Small intestine (tissue), 7 donors: ENCODE measurements at regions not wholly inside any gene's neighbourhood (a gene's known extent, or its start where the extent isn't known, plus 50 kb on each side); places are given as distances from the start of the nearest gene placed in this dataset.

Source experiments
- DNase-seq, 2 donors: peaks; one replicate each; pipeline versions ENCODE4 v3.0.0 to v3.0.0-alpha.2; 2013
- FAIRE-seq: peaks from 2 replicates; lab custom pipeline; 2012; peaks lifted over from hg19 to GRCh38; lab: Jason Lieb, UNC
- H3K27ac ChIP-seq, 3 donors: one replicate each; pipeline ENCODE4 v1.5.1; 2013; ENCODE audit warnings: low read length in 2 of 3, mild to moderate bottlenecking in 2 of 3, control low read depth in 1 of 3, inconsistent platforms in 1 of 3, low read depth in 1 of 3, moderate library complexity in 1 of 3
- H3K27me3 ChIP-seq, 3 donors: one replicate each; pipeline ENCODE4 v1.6.1; 2013; ENCODE audit warnings: low read length in 3 of 3, inconsistent platforms in 1 of 3; ENCODE audit not compliant: control insufficient read depth in 3 of 3, insufficient read depth in 3 of 3
- H3K36me3 ChIP-seq, 3 donors: one replicate each; pipeline ENCODE4 v1.6.1; 2013; ENCODE audit warnings: low read length in 3 of 3, inconsistent platforms in 1 of 3, low read depth in 1 of 3, mild to moderate bottlenecking in 1 of 3, moderate library complexity in 1 of 3; ENCODE audit not compliant: control insufficient read depth in 3 of 3, insufficient read depth in 2 of 3
- H3K4me1 ChIP-seq, 3 donors: one replicate each; pipeline ENCODE4 v1.6.1; 2013; ENCODE audit warnings: low read length in 2 of 3, inconsistent platforms in 1 of 3, low read depth in 1 of 3, mild to moderate bottlenecking in 1 of 3, moderate library complexity in 1 of 3; ENCODE audit not compliant: control insufficient read depth in 3 of 3, insufficient read depth in 2 of 3
- H3K4me3 ChIP-seq, 3 donors: one replicate each; pipeline ENCODE4 v1.5.1; 2013; ENCODE audit warnings: low read length in 3 of 3, control low read depth in 1 of 3, inconsistent platforms in 1 of 3, low read depth in 1 of 3, mild to moderate bottlenecking in 1 of 3, moderate library complexity in 1 of 3
- H3K9me3 ChIP-seq, 2 donors: one replicate each; pipeline ENCODE4 v1.6.1; 2013; ENCODE audit warnings: low read depth in 1 of 2, low read length in 1 of 2; ENCODE audit not compliant: control insufficient read depth in 2 of 2, insufficient read depth in 1 of 2
- WGBS, 3 donors: extraction: QIAGEN DNeasy Blood & Tissue Kit; methylation state at CpG; one replicate each; pipeline ENCODE4 v1.1.7; 2013; 5-methylcytosine and 5-hydroxymethylcytosine counted together
- donor health status: healthy with polysubstance abuse.
- donor health status: control.
- donor health status: control.
- donor health status: Bipolar disorder and iron deficiency.
- donor health status: healthy.

GRCh38 chr21:16504281-16504680 lies 774.5 kb downstream of the USP25 start:
- 57 to 61% (median 60%) methylated on average over 2 of the region's 2 CpGs for WGBS, 3 donors

GRCh38 chr21:16504766-16505165 lies 775.0 kb downstream of the USP25 start:
- Histone ChIP-seq H3K27me3 (no peaks in the 10 kb centered on the region), H3K4me1 (no peaks in the 10 kb centered on the region), H3K36me3 (no peaks in the 10 kb centered on the region), H3K27ac (no peak overlapping the region), H3K4me3 (no peak overlapping the region), H3K9me3 (no peaks in the 10 kb centered on the region)
- DNase-seq: no peak
- no peak for FAIRE-seq

More at GRCh38 chr21:16504281-16504680, 774.5 kb downstream of the USP25 start:
- no peaks in the 10 kb centered on the region for H3K9me3 ChIP-seq
- no peaks in the 10 kb centered on the region for H3K4me1 ChIP-seq
- DNase-seq (no peak), FAIRE-seq (no peak)
- no peaks in the 10 kb centered on the region for H3K27me3 ChIP-seq
- no peak overlapping the region for H3K27ac ChIP-seq
- H3K36me3 ChIP-seq: no peaks in the 10 kb centered on the region
- no peak overlapping the region for H3K4me3 ChIP-seq

GRCh38 chr21:16509476-16509875 lies 779.7 kb downstream of the USP25 start:
- H3K36me3 ChIP-seq: no peaks in the 10 kb centered on the region
- H3K9me3 ChIP-seq: no peaks in the 10 kb centered on the region
- H3K27me3 ChIP-seq: no peaks in the 10 kb centered on the region
- DNase-seq (no peak), FAIRE-seq (no peak)
- WGBS, 3 donors: 76 to 79% (median 77%) methylated on average over 3 of the region's 3 CpGs
- no peak overlapping the region for H3K27ac ChIP-seq
- no peak overlapping the region for H3K4me3 ChIP-seq
- no peaks in the 10 kb centered on the region for H3K4me1 ChIP-seq

- WGBS, 3 donors: 91 to 94% (median 92%) methylated on average over 2 of the region's 2 CpGs
- DNase-seq (no peak), FAIRE-seq (no peak)
- Histone ChIP-seq H3K27ac (no peak overlapping the region), H3K4me1 (no peaks in the 10 kb centered on the region), H3K9me3 (no peaks in the 10 kb centered on the region), H3K27me3 (no peaks in the 10 kb centered on the region), H3K36me3 (no peaks in the 10 kb centered on the region), H3K4me3 (no peak overlapping the region)
These were observed 784.5 kb downstream of the USP25 start for GRCh38 chr21:16514316-16514715.

DNA sequence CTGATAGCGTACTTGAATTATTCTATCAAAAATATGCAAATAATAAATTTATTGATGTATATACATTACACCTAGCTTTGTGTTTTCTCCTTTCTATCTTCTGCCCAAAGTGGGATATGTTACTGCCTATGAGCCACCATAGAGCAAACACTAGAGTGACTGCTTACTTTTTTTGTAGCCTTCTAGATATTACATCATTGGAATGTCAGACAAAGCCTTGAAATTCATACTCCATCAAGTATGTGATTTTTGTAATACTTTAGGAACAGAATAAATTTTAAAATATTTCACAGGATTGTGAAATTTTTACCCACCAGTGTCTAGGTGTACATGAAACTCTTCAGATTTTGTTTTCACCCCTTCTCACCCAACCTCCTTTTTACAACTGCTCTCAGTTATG lies 787.6 kb downstream of the USP25 start:
- Histone ChIP-seq H3K4me3 (no peak overlapping the region), H3K27ac (no peak overlapping the region), H3K36me3 (no peaks in the 10 kb centered on the region), H3K9me3 (no peaks in the 10 kb centered on the region), H3K4me1 (no peaks in the 10 kb centered on the region), H3K27me3 (no peaks in the 10 kb centered on the region)
- FAIRE-seq: no peak
- WGBS, 3 donors: 92 to 97% (median 93%) methylated on average over 1 of the region's 1 CpG
- no peak for DNase-seq

GRCh38 chr21:16519036-16519435 lies 789.3 kb downstream of the USP25 start:
- Histone ChIP-seq H3K9me3 (no peaks in the 10 kb centered on the region), H3K36me3 (no peaks in the 10 kb centered on the region), H3K27ac (no peak overlapping the region), H3K4me1 (no peaks in the 10 kb centered on the region), H3K27me3 (no peaks in the 10 kb centered on the region), H3K4me3 (no peak overlapping the region)
- 84 to 90% (median 84%) methylated on average over 2 of the region's 2 CpGs for WGBS, 3 donors
- FAIRE-seq: no peak
- no peak for DNase-seq

DNA sequence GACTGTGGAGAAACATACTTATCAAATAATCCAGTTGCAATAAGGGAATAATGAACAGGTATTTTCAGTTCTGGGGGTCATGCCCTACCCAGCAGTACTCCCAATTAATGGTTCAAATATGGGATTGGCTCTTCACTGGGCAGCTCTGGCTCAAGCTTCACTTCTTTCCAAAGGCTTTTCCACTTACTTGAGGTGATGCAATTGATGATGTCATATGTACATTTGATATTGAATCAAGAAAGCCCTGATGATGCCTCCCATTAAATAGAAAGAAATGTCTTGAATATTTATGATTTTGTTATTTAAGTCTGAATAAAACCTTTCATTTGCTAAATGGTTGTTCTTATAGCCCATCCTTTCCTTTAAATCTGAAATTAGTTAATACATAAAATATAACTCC lies 789.9 kb downstream of the USP25 start:
- DNase-seq (no peak), FAIRE-seq (no peak)
- H3K36me3 ChIP-seq: no peaks in the 10 kb centered on the region
- H3K4me1 ChIP-seq: no peaks in the 10 kb centered on the region
- no peak overlapping the region for H3K27ac ChIP-seq
- H3K27me3 ChIP-seq: no peaks in the 10 kb centered on the region
- no peak overlapping the region for H3K4me3 ChIP-seq
- H3K9me3 ChIP-seq: no peaks in the 10 kb centered on the region

DNA sequence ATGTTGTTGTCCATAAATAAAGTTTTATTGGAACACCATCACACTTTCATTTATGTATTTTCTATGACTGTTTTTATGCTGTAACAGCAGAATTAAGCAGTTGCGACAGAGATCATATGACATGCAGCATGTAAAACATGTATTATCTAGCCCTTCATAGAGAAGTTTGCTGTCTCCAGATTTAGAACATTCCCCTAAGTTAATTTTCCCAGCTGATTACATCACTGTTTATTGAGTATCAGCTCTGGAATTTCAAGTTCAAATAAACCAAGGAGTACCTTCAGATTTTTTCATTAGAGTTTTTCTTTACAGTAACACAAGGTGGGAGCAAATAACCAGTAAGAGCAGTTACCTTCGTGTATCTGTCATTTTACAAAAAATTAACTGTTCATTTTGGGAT lies 792.8 kb downstream of the USP25 start:
- H3K27me3 ChIP-seq: no peaks in the 10 kb centered on the region
- H3K4me1 ChIP-seq: no peaks in the 10 kb centered on the region
- no peaks in the 10 kb centered on the region for H3K36me3 ChIP-seq
- no peaks in the 10 kb centered on the region for H3K9me3 ChIP-seq
- no peak overlapping the region for H3K4me3 ChIP-seq
- FAIRE-seq (no peak), DNase-seq (no peak)
- H3K27ac ChIP-seq: no peak overlapping the region
- WGBS, 3 donors: 65 to 75% (median 67%) methylated on average over 2 of the region's 2 CpGs

DNA sequence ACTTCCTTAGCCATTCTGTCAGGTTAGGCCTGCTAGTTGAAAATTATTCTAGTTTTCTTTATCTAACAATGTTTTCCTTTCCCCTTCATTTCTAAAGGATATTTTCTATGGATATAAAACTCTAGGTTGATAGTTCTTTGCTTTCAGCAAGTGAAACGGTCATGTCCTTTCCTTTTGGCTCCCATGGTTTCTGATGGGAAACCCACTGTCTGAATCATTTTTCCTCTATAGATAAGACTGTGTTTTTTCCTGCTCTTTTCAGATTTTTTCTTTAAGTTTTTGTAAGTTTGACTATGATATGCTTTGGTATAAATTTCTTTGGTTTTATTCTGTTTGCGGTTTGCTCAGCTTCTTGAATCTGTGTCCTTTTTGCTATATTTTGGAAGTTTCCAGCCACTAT lies 800.9 kb downstream of the USP25 start:
- Histone ChIP-seq H3K36me3 (no peaks in the 10 kb centered on the region), H3K27me3 (no peaks in the 10 kb centered on the region), H3K4me3 (no peak overlapping the region), H3K4me1 (no peaks in the 10 kb centered on the region), H3K27ac (no peak overlapping the region), H3K9me3 (peaks cover 0 to 4% of the 10 kb centered on the region in 2 donors)
- 80 to 91% (median 89%) methylated on average over 2 of the region's 2 CpGs for whole genome bisulfite sequencing, 3 donors
- DNase-seq (no peak), FAIRE-seq (no peak)
